ENCODE measurements at regions not wholly inside any gene's neighbourhood (a gene's known extent, or its start where the extent isn't known, plus 50 kb on each side); places are given as distances from the start of the nearest gene placed in this dataset.
"Not testable (repeated sequence)": the region's sequence is repeated elsewhere in the genome, so short reads cannot be mapped to it uniquely, and the experiment has no call there.

GRCh38 chr10:9075420-9075819 is 1020.9 kb downstream of the GATA3 start:
- no peak for DNase-seq

- DNase-seq, result no peak
These were observed 1021.6 kb downstream of the GATA3 start for GRCh38 chr10:9076066-9076465.

- no peak for DNase-seq
These were observed 1026.8 kb downstream of the GATA3 start for GRCh38 chr10:9081253-9081652.

- no peak for DNase-seq
These were observed 1027.5 kb downstream of the GATA3 start for GRCh38 chr10:9081961-9082360.

GRCh38 chr10:9091530-9092093 is 1037.1 kb downstream of the GATA3 start:
- peak in 1 of 2 experiments; percentile 12 for DNase-seq

GRCh38 chr10:9096288-9096687 is 1041.8 kb downstream of the GATA3 start:
- peak in 1 of 2 experiments; percentile 30 for DNase-seq

- DNase-seq, result no peak
These were observed 1042.9 kb downstream of the GATA3 start for GRCh38 chr10:9097206-9097990.

- no peak for DNase-seq
These were observed 1043.5 kb downstream of the GATA3 start for GRCh38 chr10:9097991-9098306.

GRCh38 chr10:9102026-9102425 is 1047.5 kb downstream of the GATA3 start:
- DNase-seq, result no peak

GRCh38 chr10:9103301-9103700 is 1048.8 kb downstream of the GATA3 start:
- no peak for DNase-seq

GRCh38 chr10:9111976-9112375 is 1057.5 kb downstream of the GATA3 start:
- no peak for DNase-seq

GRCh38 chr10:9126728-9127127 is 1072.2 kb downstream of the GATA3 start:
- no peak for DNase-seq

- DNase-seq, result no peak
These were observed 1082.9 kb downstream of the GATA3 start for GRCh38 chr10:9137368-9137767.

GRCh38 chr10:9138829-9139228 is 1084.3 kb downstream of the GATA3 start:
- not testable (repeated sequence) for DNase-seq

- no peak for DNase-seq
These were observed 1085.9 kb downstream of the GATA3 start for GRCh38 chr10:9140373-9140772.

- DNase-seq, result no peak
These were observed 1093.0 kb downstream of the GATA3 start for GRCh38 chr10:9147475-9147874.

GRCh38 chr10:9149134-9149533 is 1094.6 kb downstream of the GATA3 start:
- DNase-seq, result no peak

GRCh38 chr10:9153057-9153456 is 1098.6 kb downstream of the GATA3 start:
- DNase-seq, result not testable (repeated sequence)

- no peak for DNase-seq
These were observed 1103.2 kb downstream of the GATA3 start for GRCh38 chr10:9157656-9158055.

- no peak for DNase-seq
These were observed 1104.2 kb downstream of the GATA3 start for GRCh38 chr10:9158675-9159074.

GRCh38 chr10:9160275-9160674 is 1105.8 kb downstream of the GATA3 start:
- DNase-seq, result no peak

GRCh38 chr10:9163699-9164098 is 1109.2 kb downstream of the GATA3 start:
- no peak for DNase-seq

- DNase-seq, result no peak
These were observed 1112.3 kb downstream of the GATA3 start for GRCh38 chr10:9166770-9167169.

- DNase-seq, result no peak
These were observed 1117.8 kb downstream of the GATA3 start for GRCh38 chr10:9172276-9172675.

GRCh38 chr10:9175200-9175599 is 1120.7 kb downstream of the GATA3 start:
- no peak for DNase-seq
